H9 (cell line): ENCODE measurements at regions not wholly inside any gene's neighbourhood (a gene's known extent, or its start where the extent isn't known, plus 50 kb on each side); places are given as distances from the start of the nearest gene placed in this dataset.

Experiments
- DNase-seq: peaks from one replicate; pipeline ENCODE4 v3.0.0-alpha.2; 2017
- H2AFZ ChIP-seq: one replicate; pipeline ENCODE4 v1.6.1; 2013; ENCODE audit warnings: mild to moderate bottlenecking, low read length, control low read depth, moderate library complexity
- H2AK5ac ChIP-seq: 2 replicates; pipeline ENCODE4 v1.6.1; 2013; ENCODE audit warnings: low read length, control low read depth, mixed read lengths; ENCODE audit not compliant: insufficient read length
- H2BK120ac ChIP-seq: one replicate; pipeline ENCODE4 v1.6.1; 2013; ENCODE audit warnings: low read depth, mild to moderate bottlenecking, low read length, control low read depth, inconsistent platforms; ENCODE audit not compliant: poor library complexity, severe bottlenecking
- H2BK12ac ChIP-seq: 2 replicates; pipeline ENCODE4 v1.6.1; 2013; ENCODE audit warnings: low read length, control low read depth, mixed read lengths, low read depth; ENCODE audit not compliant: insufficient read length
- H2BK15ac ChIP-seq: 2 replicates; pipeline ENCODE4 v1.6.1; 2013; ENCODE audit warnings: low read depth, low read length, control low read depth
- H2BK20ac ChIP-seq: one replicate; pipeline ENCODE4 v1.6.1; 2013; ENCODE audit warnings: low read depth, mild to moderate bottlenecking, low read length, control low read depth, inconsistent platforms; ENCODE audit not compliant: poor library complexity, severe bottlenecking
- H2BK5ac ChIP-seq: 2 replicates; pipeline ENCODE4 v1.6.1; 2013; ENCODE audit warnings: low read length, control low read depth, mixed read lengths; ENCODE audit not compliant: insufficient read length
- H3K14ac ChIP-seq: 2 replicates; pipeline ENCODE4 v1.6.1; 2013; ENCODE audit warnings: low read length, control low read depth; ENCODE audit not compliant: insufficient read depth
- H3K18ac ChIP-seq: 2 replicates; pipeline ENCODE4 v1.6.1; 2013; ENCODE audit warnings: low read depth, mild to moderate bottlenecking, mixed read lengths, low read length, control low read depth; ENCODE audit not compliant: insufficient read length
- H3K23ac ChIP-seq: 2 replicates; pipeline ENCODE4 v1.6.1; 2013; ENCODE audit warnings: low read length, control low read depth, mixed read lengths, low read depth; ENCODE audit not compliant: insufficient read length
- H3K23me2 ChIP-seq: 2 replicates; pipeline ENCODE4 v1.6.1; 2013; ENCODE audit warnings: low read depth, mild to moderate bottlenecking, mixed read lengths, low read length, control low read depth; ENCODE audit not compliant: insufficient read length, poor library complexity, severe bottlenecking
- H3K27ac ChIP-seq: 2 replicates; pipeline ENCODE4 v1.5.1; 2013; ENCODE audit warnings: low read length, control low read depth, mixed read lengths, low read depth; ENCODE audit not compliant: insufficient read length
- H3K27me3 ChIP-seq: 2 replicates; pipeline ENCODE4 v1.6.1; 2013; ENCODE audit warnings: low read length, control low read depth, inconsistent platforms; ENCODE audit not compliant: insufficient read depth
- H3K4ac ChIP-seq: 2 replicates; pipeline ENCODE4 v1.6.1; 2013; ENCODE audit warnings: low read depth, mild to moderate bottlenecking, control low read depth, inconsistent platforms, low read length, moderate library complexity
- H3K4me1 ChIP-seq: 2 replicates; pipeline ENCODE4 v1.6.1; 2013; ENCODE audit warnings: low read length, control low read depth, inconsistent platforms; ENCODE audit not compliant: insufficient read depth
- H3K4me2 ChIP-seq: 2 replicates; pipeline ENCODE4 v1.6.1; 2013; ENCODE audit warnings: low read length, control low read depth, mixed read lengths; ENCODE audit not compliant: insufficient read length, insufficient read depth
- H3K56ac ChIP-seq: 2 replicates; pipeline ENCODE4 v1.6.1; 2013; ENCODE audit warnings: low read depth, mild to moderate bottlenecking, mixed read lengths, low read length, control low read depth; ENCODE audit not compliant: insufficient read length
- H3K79me1 ChIP-seq: 2 replicates; pipeline ENCODE4 v1.6.1; 2013; ENCODE audit warnings: low read depth, mild to moderate bottlenecking, moderate library complexity, low read length, control low read depth, inconsistent platforms; ENCODE audit not compliant: insufficient read depth, poor library complexity, severe bottlenecking
- H3K79me2 ChIP-seq: 2 replicates; pipeline ENCODE4 v1.6.1; 2013; ENCODE audit warnings: low read length, control low read depth, inconsistent platforms; ENCODE audit not compliant: insufficient read depth
- H3K9ac ChIP-seq: 2 replicates; pipeline ENCODE4 v1.6.1; 2013; ENCODE audit warnings: low read length, control low read depth, mixed read lengths; ENCODE audit not compliant: insufficient read length; ENCODE audit errors: extremely low read depth
- H3K9me3 ChIP-seq: one replicate; pipeline ENCODE4 v1.6.1; 2013; ENCODE audit warnings: low read depth, low read length, inconsistent platforms; ENCODE audit not compliant: control insufficient read depth
- H3T11ph ChIP-seq: one replicate; pipeline ENCODE4 v1.6.1; 2013; ENCODE audit warnings: mild to moderate bottlenecking, low read length, control low read depth, inconsistent platforms
- H4K20me1 ChIP-seq: one replicate; pipeline ENCODE4 v1.6.1; 2013; ENCODE audit not compliant: control insufficient read depth, insufficient read length, insufficient read depth
- H4K5ac ChIP-seq: 2 replicates; pipeline ENCODE4 v1.6.1; 2013; ENCODE audit warnings: low read depth, mild to moderate bottlenecking, mixed read lengths, low read length, control low read depth; ENCODE audit not compliant: insufficient read length
- H4K8ac ChIP-seq: replicated peaks from 2 replicates; pipeline ENCODE4 v1.6.1; 2013; ENCODE audit warnings: low read length, control low read depth, mixed read lengths, low read depth; ENCODE audit not compliant: insufficient read length
- H4K91ac ChIP-seq: 2 replicates; pipeline ENCODE4 v1.6.1; 2013; ENCODE audit warnings: low read depth, mild to moderate bottlenecking, moderate library complexity, mixed read lengths, low read length, control low read depth; ENCODE audit not compliant: insufficient read length
- H3K27ac Mint-ChIP-seq, 3 experiments: 2 replicates in 2 of 3; 3 replicates in 1 of 3; pipeline ENCODE4 v1.8.0; 2020 to 2021; ENCODE audit warnings: mixed read lengths in 3 of 3, mild to moderate bottlenecking in 1 of 3, moderate library complexity in 1 of 3
- H3K27me3 Mint-ChIP-seq: 2 replicates; pipeline ENCODE4 v1.8.0; 2021; ENCODE audit warnings: low read depth, mild to moderate bottlenecking, moderate library complexity, mixed read lengths
- H3K36me3 Mint-ChIP-seq, 3 experiments: 2 replicates in 2 of 3; 3 replicates in 1 of 3; pipeline ENCODE4 v1.8.0; 2020 to 2021; ENCODE audit warnings: low read depth in 3 of 3, mixed read lengths in 3 of 3; ENCODE audit not compliant: insufficient read depth in 1 of 3
- H3K4me1 Mint-ChIP-seq, 2 experiments: 2 replicates each; pipeline ENCODE4 v1.8.0; 2020; ENCODE audit warnings: mixed read lengths in 2 of 2
- H3K4me3 Mint-ChIP-seq, 2 experiments: 2 replicates in 1 of 2; 3 replicates in 1 of 2; pipeline ENCODE4 v1.8.0; 2020 to 2021; ENCODE audit warnings: mild to moderate bottlenecking in 2 of 2, mixed read lengths in 2 of 2, moderate library complexity in 1 of 2
- H3K9me3 Mint-ChIP-seq, 2 experiments: 2 replicates in 1 of 2; 3 replicates in 1 of 2; pipeline ENCODE4 v1.8.0; 2020; ENCODE audit warnings: mild to moderate bottlenecking in 2 of 2, mixed read lengths in 2 of 2, moderate library complexity in 1 of 2
- CTCF ChIP-seq: fragments of 200-600 bp; sonication (generic); conservative IDR thresholded peaks from 3 replicates; pipeline ENCODE4 v1.8.0; 2021; ENCODE audit warnings: antibody characterized with exemption, mild to moderate bottlenecking
- WGBS: extraction: QIAGEN DNeasy Blood & Tissue Kit; methylation state at CpG from one replicate; pipeline ENCODE4 v1.1.7; 2013; ENCODE audit warnings: missing lambda C conversion rate, low lambda C conversion rate, mixed read lengths; ENCODE audit not compliant: insufficient read length; ENCODE audit errors: extremely low coverage; 5-methylcytosine and 5-hydroxymethylcytosine counted together

- no peak overlapping the region for H3K4me2 ChIP-seq
- H2BK20ac ChIP-seq: no peak overlapping the region
- no peak overlapping the region for H2BK5ac ChIP-seq
- H3K79me2 ChIP-seq: no peaks in the 10 kb centered on the region
- no peak overlapping the region for H3K27ac ChIP-seq
- H3K4me1 ChIP-seq: no peaks in the 10 kb centered on the region
- no peak for DNase-seq
- H3K4ac ChIP-seq: no peak overlapping the region
- peaks cover 2% of the 10 kb centered on the region; the same call in 1 of the 2 replicates for H3K27me3 Mint-ChIP-seq
- H4K20me1 ChIP-seq: no peaks in the 10 kb centered on the region
- H3K36me3 Mint-ChIP-seq: no peaks in the 10 kb centered on the region
- no peak overlapping the region for H3K27ac Mint-ChIP-seq
- H2BK15ac ChIP-seq: no peak overlapping the region
- no peak for TF ChIP-seq CTCF
- H3K79me1 ChIP-seq: no peaks in the 10 kb centered on the region
- H3K14ac ChIP-seq: no peak overlapping the region
- no peak overlapping the region for H2AK5ac ChIP-seq
- no peaks in the 10 kb centered on the region for H3K9me3 ChIP-seq
- H3K23ac ChIP-seq: no peak overlapping the region
- no peak overlapping the region for H3K18ac ChIP-seq
- no peak overlapping the region for H2BK12ac ChIP-seq
- peaks cover 6 to 7% of the 10 kb centered on the region in 2 experiments for H3K4me1 Mint-ChIP-seq
- no peak overlapping the region for H4K8ac ChIP-seq
- no peak overlapping the region for H2AFZ ChIP-seq
- H3K9ac ChIP-seq: no peak overlapping the region
- H3K27me3 ChIP-seq: no peaks in the 10 kb centered on the region
- no peak overlapping the region for H4K5ac ChIP-seq
- no peak overlapping the region for H2BK120ac ChIP-seq
- no peak overlapping the region for H3T11ph ChIP-seq
- no peak overlapping the region for H4K91ac ChIP-seq
- no CpG with 5 or more reads among the region's 6 CpGs for WGBS
- H3K4me3 Mint-ChIP-seq: no peak overlapping the region
- no peaks in the 10 kb centered on the region for H3K23me2 ChIP-seq
- H3K56ac ChIP-seq: no peak overlapping the region
- no peaks in the 10 kb centered on the region for H3K9me3 Mint-ChIP-seq
Measured at GRCh38 chr15:95292785-95293450, 1037.6 kb upstream of the NR2F2 start.
